H9 (cell line): ENCODE measurements at regions not wholly inside any gene's neighbourhood (a gene's known extent, or its start where the extent isn't known, plus 50 kb on each side); places are given as distances from the start of the nearest gene placed in this dataset.

ENCODE experiments used
- DNase-seq: peaks from one replicate; pipeline ENCODE4 v3.0.0-alpha.2; 2017
- H2AFZ ChIP-seq: one replicate; pipeline ENCODE4 v1.6.1; 2013; ENCODE audit warnings: mild to moderate bottlenecking, low read length, control low read depth, moderate library complexity
- H2AK5ac ChIP-seq: 2 replicates; pipeline ENCODE4 v1.6.1; 2013; ENCODE audit warnings: low read length, control low read depth, mixed read lengths; ENCODE audit not compliant: insufficient read length
- H2BK120ac ChIP-seq: one replicate; pipeline ENCODE4 v1.6.1; 2013; ENCODE audit warnings: low read depth, mild to moderate bottlenecking, low read length, control low read depth, inconsistent platforms; ENCODE audit not compliant: poor library complexity, severe bottlenecking
- H2BK12ac ChIP-seq: 2 replicates; pipeline ENCODE4 v1.6.1; 2013; ENCODE audit warnings: low read length, control low read depth, mixed read lengths, low read depth; ENCODE audit not compliant: insufficient read length
- H2BK15ac ChIP-seq: 2 replicates; pipeline ENCODE4 v1.6.1; 2013; ENCODE audit warnings: low read depth, low read length, control low read depth
- H2BK20ac ChIP-seq: one replicate; pipeline ENCODE4 v1.6.1; 2013; ENCODE audit warnings: low read depth, mild to moderate bottlenecking, low read length, control low read depth, inconsistent platforms; ENCODE audit not compliant: poor library complexity, severe bottlenecking
- H2BK5ac ChIP-seq: 2 replicates; pipeline ENCODE4 v1.6.1; 2013; ENCODE audit warnings: low read length, control low read depth, mixed read lengths; ENCODE audit not compliant: insufficient read length
- H3K14ac ChIP-seq: 2 replicates; pipeline ENCODE4 v1.6.1; 2013; ENCODE audit warnings: low read length, control low read depth; ENCODE audit not compliant: insufficient read depth
- H3K18ac ChIP-seq: 2 replicates; pipeline ENCODE4 v1.6.1; 2013; ENCODE audit warnings: low read depth, mild to moderate bottlenecking, mixed read lengths, low read length, control low read depth; ENCODE audit not compliant: insufficient read length
- H3K23ac ChIP-seq: 2 replicates; pipeline ENCODE4 v1.6.1; 2013; ENCODE audit warnings: low read length, control low read depth, mixed read lengths, low read depth; ENCODE audit not compliant: insufficient read length
- H3K23me2 ChIP-seq: 2 replicates; pipeline ENCODE4 v1.6.1; 2013; ENCODE audit warnings: low read depth, mild to moderate bottlenecking, mixed read lengths, low read length, control low read depth; ENCODE audit not compliant: insufficient read length, poor library complexity, severe bottlenecking
- H3K27ac ChIP-seq: 2 replicates; pipeline ENCODE4 v1.5.1; 2013; ENCODE audit warnings: low read length, control low read depth, mixed read lengths, low read depth; ENCODE audit not compliant: insufficient read length
- H3K27me3 ChIP-seq: 2 replicates; pipeline ENCODE4 v1.6.1; 2013; ENCODE audit warnings: low read length, control low read depth, inconsistent platforms; ENCODE audit not compliant: insufficient read depth
- H3K4ac ChIP-seq: 2 replicates; pipeline ENCODE4 v1.6.1; 2013; ENCODE audit warnings: low read depth, mild to moderate bottlenecking, control low read depth, inconsistent platforms, low read length, moderate library complexity
- H3K4me1 ChIP-seq: 2 replicates; pipeline ENCODE4 v1.6.1; 2013; ENCODE audit warnings: low read length, control low read depth, inconsistent platforms; ENCODE audit not compliant: insufficient read depth
- H3K4me2 ChIP-seq: 2 replicates; pipeline ENCODE4 v1.6.1; 2013; ENCODE audit warnings: low read length, control low read depth, mixed read lengths; ENCODE audit not compliant: insufficient read length, insufficient read depth
- H3K56ac ChIP-seq: 2 replicates; pipeline ENCODE4 v1.6.1; 2013; ENCODE audit warnings: low read depth, mild to moderate bottlenecking, mixed read lengths, low read length, control low read depth; ENCODE audit not compliant: insufficient read length
- H3K79me1 ChIP-seq: 2 replicates; pipeline ENCODE4 v1.6.1; 2013; ENCODE audit warnings: low read depth, mild to moderate bottlenecking, moderate library complexity, low read length, control low read depth, inconsistent platforms; ENCODE audit not compliant: insufficient read depth, poor library complexity, severe bottlenecking
- H3K79me2 ChIP-seq: 2 replicates; pipeline ENCODE4 v1.6.1; 2013; ENCODE audit warnings: low read length, control low read depth, inconsistent platforms; ENCODE audit not compliant: insufficient read depth
- H3K9ac ChIP-seq: 2 replicates; pipeline ENCODE4 v1.6.1; 2013; ENCODE audit warnings: low read length, control low read depth, mixed read lengths; ENCODE audit not compliant: insufficient read length; ENCODE audit errors: extremely low read depth
- H3K9me3 ChIP-seq: one replicate; pipeline ENCODE4 v1.6.1; 2013; ENCODE audit warnings: low read depth, low read length, inconsistent platforms; ENCODE audit not compliant: control insufficient read depth
- H3T11ph ChIP-seq: one replicate; pipeline ENCODE4 v1.6.1; 2013; ENCODE audit warnings: mild to moderate bottlenecking, low read length, control low read depth, inconsistent platforms
- H4K20me1 ChIP-seq: one replicate; pipeline ENCODE4 v1.6.1; 2013; ENCODE audit not compliant: control insufficient read depth, insufficient read length, insufficient read depth
- H4K5ac ChIP-seq: 2 replicates; pipeline ENCODE4 v1.6.1; 2013; ENCODE audit warnings: low read depth, mild to moderate bottlenecking, mixed read lengths, low read length, control low read depth; ENCODE audit not compliant: insufficient read length
- H4K8ac ChIP-seq: replicated peaks from 2 replicates; pipeline ENCODE4 v1.6.1; 2013; ENCODE audit warnings: low read length, control low read depth, mixed read lengths, low read depth; ENCODE audit not compliant: insufficient read length
- H4K91ac ChIP-seq: 2 replicates; pipeline ENCODE4 v1.6.1; 2013; ENCODE audit warnings: low read depth, mild to moderate bottlenecking, moderate library complexity, mixed read lengths, low read length, control low read depth; ENCODE audit not compliant: insufficient read length
- H3K27ac Mint-ChIP-seq, 3 experiments: 2 replicates in 2 of 3; 3 replicates in 1 of 3; pipeline ENCODE4 v1.8.0; 2020 to 2021; ENCODE audit warnings: mixed read lengths in 3 of 3, mild to moderate bottlenecking in 1 of 3, moderate library complexity in 1 of 3
- H3K27me3 Mint-ChIP-seq: 2 replicates; pipeline ENCODE4 v1.8.0; 2021; ENCODE audit warnings: low read depth, mild to moderate bottlenecking, moderate library complexity, mixed read lengths
- H3K36me3 Mint-ChIP-seq, 3 experiments: 2 replicates in 2 of 3; 3 replicates in 1 of 3; pipeline ENCODE4 v1.8.0; 2020 to 2021; ENCODE audit warnings: low read depth in 3 of 3, mixed read lengths in 3 of 3; ENCODE audit not compliant: insufficient read depth in 1 of 3
- H3K4me1 Mint-ChIP-seq, 2 experiments: 2 replicates each; pipeline ENCODE4 v1.8.0; 2020; ENCODE audit warnings: mixed read lengths in 2 of 2
- H3K4me3 Mint-ChIP-seq, 2 experiments: 2 replicates in 1 of 2; 3 replicates in 1 of 2; pipeline ENCODE4 v1.8.0; 2020 to 2021; ENCODE audit warnings: mild to moderate bottlenecking in 2 of 2, mixed read lengths in 2 of 2, moderate library complexity in 1 of 2
- H3K9me3 Mint-ChIP-seq, 2 experiments: 2 replicates in 1 of 2; 3 replicates in 1 of 2; pipeline ENCODE4 v1.8.0; 2020; ENCODE audit warnings: mild to moderate bottlenecking in 2 of 2, mixed read lengths in 2 of 2, moderate library complexity in 1 of 2
- WGBS: extraction: QIAGEN DNeasy Blood & Tissue Kit; methylation state at CpG from one replicate; pipeline ENCODE4 v1.1.7; 2013; ENCODE audit warnings: missing lambda C conversion rate, low lambda C conversion rate, mixed read lengths; ENCODE audit not compliant: insufficient read length; ENCODE audit errors: extremely low coverage; 5-methylcytosine and 5-hydroxymethylcytosine counted together
- TF ChIP-seq, protein P1 (sequence below): fragments of 200-600 bp; sonication (generic); conservative IDR thresholded peaks from 3 replicates; pipeline ENCODE4 v1.8.0; 2021; ENCODE audit warnings: antibody characterized with exemption, mild to moderate bottlenecking

DNA sequence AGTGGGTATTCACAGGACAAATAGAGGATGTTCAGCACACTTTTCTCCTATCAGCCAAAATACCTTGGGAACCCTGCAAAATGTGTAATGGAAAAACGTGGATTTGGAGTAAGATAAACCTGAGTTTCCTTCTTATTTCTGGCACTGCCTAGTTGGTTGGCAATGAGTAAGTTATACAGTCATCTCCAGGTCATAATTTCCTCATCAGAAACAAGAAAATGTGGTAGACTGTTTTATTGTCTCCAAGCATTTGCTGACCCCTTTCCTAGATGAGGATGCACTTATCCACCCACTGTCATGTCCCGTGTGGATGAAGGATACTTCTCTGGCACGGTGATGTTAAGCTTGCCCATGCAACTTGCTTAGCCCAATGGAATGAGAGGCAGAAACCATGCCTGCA, 458.0 kb downstream of the KIF2B start:
- H3K36me3 Mint-ChIP-seq, result peaks cover 0 to 7% (median under 1%) of the 10 kb centered on the region in 3 experiments; a peak in 3 of 7 replicates

More for the DNA sequence above, 458.0 kb downstream of the KIF2B start:
- Mint-ChIP-seq H3K9me3 (peaks cover 0 to 3% of the 10 kb centered on the region in 2 experiments; a peak in 3 of 5 replicates), H3K27ac (no peak overlapping the region), H3K4me3 (no peak overlapping the region), H3K4me1 (peaks cover 10 to 17% of the 10 kb centered on the region in 2 experiments), H3K27me3 (no peaks in the 10 kb centered on the region)
- H2BK20ac ChIP-seq, result no peak overlapping the region
- H3K27me3 ChIP-seq, result no peaks in the 10 kb centered on the region
- peaks cover 4% of the 10 kb centered on the region; the same call in 1 of the 2 replicates for H3K4me1 ChIP-seq
- H3K4ac ChIP-seq, result no peak overlapping the region
- no peak overlapping the region for H4K8ac ChIP-seq
- no peak overlapping the region for H3K4me2 ChIP-seq
- no peak overlapping the region for H3K56ac ChIP-seq
- H2BK120ac ChIP-seq, result no peak overlapping the region
- no peaks in the 10 kb centered on the region for H3K79me1 ChIP-seq
- H3K23me2 ChIP-seq, result no peaks in the 10 kb centered on the region
- no peak overlapping the region for H4K5ac ChIP-seq
- H2BK12ac ChIP-seq, result no peak overlapping the region
- no peaks in the 10 kb centered on the region for H4K20me1 ChIP-seq
- H3K27ac ChIP-seq, result no peak overlapping the region
- H2AFZ ChIP-seq, result no peak overlapping the region
- no peaks in the 10 kb centered on the region for H3K79me2 ChIP-seq
- no peak overlapping the region for H3K9ac ChIP-seq
- no peak overlapping the region for H3K14ac ChIP-seq
- H3K23ac ChIP-seq, result no peak overlapping the region
- H2BK15ac ChIP-seq, result no peak overlapping the region
- no peaks in the 10 kb centered on the region for H3K9me3 ChIP-seq
- no peak overlapping the region for H2AK5ac ChIP-seq
- no peak overlapping the region for H3K18ac ChIP-seq
- H4K91ac ChIP-seq, result no peak overlapping the region
- no CpG with 5 or more reads among the region's 3 CpGs for WGBS
- H2BK5ac ChIP-seq, result no peak overlapping the region
- no peak for DNase-seq
- no peak overlapping the region for H3T11ph ChIP-seq
- TF ChIP-seq, protein P1, sequence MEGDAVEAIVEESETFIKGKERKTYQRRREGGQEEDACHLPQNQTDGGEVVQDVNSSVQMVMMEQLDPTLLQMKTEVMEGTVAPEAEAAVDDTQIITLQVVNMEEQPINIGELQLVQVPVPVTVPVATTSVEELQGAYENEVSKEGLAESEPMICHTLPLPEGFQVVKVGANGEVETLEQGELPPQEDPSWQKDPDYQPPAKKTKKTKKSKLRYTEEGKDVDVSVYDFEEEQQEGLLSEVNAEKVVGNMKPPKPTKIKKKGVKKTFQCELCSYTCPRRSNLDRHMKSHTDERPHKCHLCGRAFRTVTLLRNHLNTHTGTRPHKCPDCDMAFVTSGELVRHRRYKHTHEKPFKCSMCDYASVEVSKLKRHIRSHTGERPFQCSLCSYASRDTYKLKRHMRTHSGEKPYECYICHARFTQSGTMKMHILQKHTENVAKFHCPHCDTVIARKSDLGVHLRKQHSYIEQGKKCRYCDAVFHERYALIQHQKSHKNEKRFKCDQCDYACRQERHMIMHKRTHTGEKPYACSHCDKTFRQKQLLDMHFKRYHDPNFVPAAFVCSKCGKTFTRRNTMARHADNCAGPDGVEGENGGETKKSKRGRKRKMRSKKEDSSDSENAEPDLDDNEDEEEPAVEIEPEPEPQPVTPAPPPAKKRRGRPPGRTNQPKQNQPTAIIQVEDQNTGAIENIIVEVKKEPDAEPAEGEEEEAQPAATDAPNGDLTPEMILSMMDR, result no peak
